HepG2 (cell line): ENCODE measurements at regions not wholly inside any gene's neighbourhood (a gene's known extent, or its start where the extent isn't known, plus 50 kb on each side); places are given as distances from the start of the nearest gene placed in this dataset.

Experiments used
- ATAC-seq: fragments of 200-7000 bp; cut with Tn5 transposase; 3 replicates; pipeline ENCODE4 v1.9.1; 2020; ENCODE audit warnings: mild to moderate bottlenecking, moderate library complexity
- BruUV-seq: library from RNA; stranded (reverse); fragments of 400-500 nt; replicated peaks from 2 replicates; lab custom pipeline; 2021; lab: Mats Ljungman, UMichigan
- CTCF ChIA-PET: fragments of 300-600 bp; formaldehyde crosslinking; extraction: SDS; loops from one replicate; lab custom pipeline; 2021; ENCODE audit warnings: low total read pairs, inconsistent platforms, low intra/inter-chr PET ratio; lab: Yijun Ruan, JAX
- POLR2A ChIA-PET: fragments of 350-600 bp; sonication (Branson Sonifier 250); formaldehyde crosslinking; loops from one replicate; lab custom pipeline; 2020; ENCODE audit warnings: antibody characterized with exemption, inconsistent platforms; lab: Yijun Ruan, JAX
- DNase-seq: peaks from one replicate; pipeline ENCODE4 v3.0.0-alpha.2; 2015; ENCODE audit warnings: low spot score
- FAIRE-seq: peaks from 3 replicates; lab custom pipeline; 2011; peaks lifted over from hg19 to GRCh38; lab: Jason Lieb, UNC
- H2AFZ ChIP-seq: one replicate; pipeline ENCODE4 v1.6.1; 2011; ENCODE audit warnings: low read length, inconsistent platforms
- H3K27ac ChIP-seq: fragments of 300-600 bp; 3 replicates; pipeline ENCODE4 v1.8.0; 2011; ENCODE audit warnings: mixed run types, mild to moderate bottlenecking, mixed read lengths, low read length, inconsistent platforms; ENCODE audit not compliant: insufficient read depth; ENCODE audit errors: extremely low read length
- H3K27me3 ChIP-seq, 2 experiments: fragments of 200-600 bp in 1 of 2; 2 replicates in 1 of 2; 3 replicates in 1 of 2; pipeline versions ENCODE4 v1.6.0 to v1.8.0; 2011; ENCODE audit warnings: low read length in 2 of 2, mild to moderate bottlenecking in 2 of 2, moderate library complexity in 2 of 2, inconsistent platforms in 1 of 2; ENCODE audit not compliant: insufficient read depth in 2 of 2, control insufficient read depth in 1 of 2
- H3K36me3 ChIP-seq, 2 experiments: fragments of 200-600 bp in 1 of 2; replicated peaks in 1 of 2; 2 replicates in 1 of 2; 3 replicates in 1 of 2; pipeline versions ENCODE4 v1.5.1 to v1.8.0; 2011; ENCODE audit warnings: low read length in 2 of 2, inconsistent platforms in 1 of 2; ENCODE audit not compliant: insufficient read depth in 2 of 2, control insufficient read depth in 1 of 2
- H3K4me1 ChIP-seq: 2 replicates; pipeline ENCODE4 v1.5.1; 2012; ENCODE audit warnings: low read length, inconsistent platforms; ENCODE audit not compliant: insufficient read depth
- H3K4me2 ChIP-seq: 2 replicates; pipeline ENCODE4 v1.6.0; 2011; ENCODE audit warnings: low read depth, low read length, inconsistent platforms
- H3K4me3 ChIP-seq, 3 experiments: fragments of 200-600 bp in 1 of 3; sonication (generic), shearing (Covaris generic) in 1 of 3; replicated peaks in 1 of 3; 2 replicates each; pipeline ENCODE4 v1.5.1; 2011 to 2016; ENCODE audit warnings: low read length in 3 of 3, inconsistent platforms in 2 of 3, low read depth in 2 of 3, mild to moderate bottlenecking in 2 of 3, control low read depth in 1 of 3, mixed read lengths in 1 of 3; ENCODE audit not compliant: insufficient read depth in 1 of 3
- H3K79me2 ChIP-seq: one replicate; pipeline ENCODE4 v1.6.1; 2011; ENCODE audit warnings: low read length, inconsistent platforms; ENCODE audit not compliant: insufficient read depth
- H3K9ac ChIP-seq: 2 replicates; pipeline ENCODE4 v1.6.0; 2011; ENCODE audit warnings: mild to moderate bottlenecking, low read depth, low read length, inconsistent platforms; ENCODE audit not compliant: insufficient read depth
- H3K9me3 ChIP-seq: 2 replicates; pipeline ENCODE4 v1.5.1; 2012; ENCODE audit warnings: mild to moderate bottlenecking, low read length
- H4K20me1 ChIP-seq: 2 replicates; pipeline ENCODE4 v1.6.0; 2011; ENCODE audit warnings: inconsistent platforms, mild to moderate bottlenecking, low read length, moderate library complexity; ENCODE audit not compliant: insufficient read depth
- ELF3 ChIP-seq: IDR thresholded peaks from 2 replicates; pipeline ENCODE4 v1.6.1; 2016; ENCODE audit warnings: missing genetic modification reagents, missing compliant biosample characterization
- MTF1 ChIP-seq: sonication (generic); formaldehyde crosslinking; IDR thresholded peaks from 2 replicates; pipeline ENCODE4 v1.5.0; 2020; ENCODE audit warnings: missing genetic modification reagents
- NBN ChIP-seq: fragments of 450-650 bp; conservative IDR thresholded peaks from 2 replicates; pipeline ENCODE4 v1.6.1; 2017
- NFYC ChIP-seq: IDR thresholded peaks from 2 replicates; pipeline ENCODE4 v1.6.1; 2016; ENCODE audit warnings: missing genetic modification reagents, missing compliant biosample characterization
- WGBS: methylation state at CpG from one replicate; pipeline ENCODE4 v1.1.6; 2017; ENCODE audit warnings: low lambda C conversion rate; 5-methylcytosine and 5-hydroxymethylcytosine counted together
- in situ Hi-C: cut with HindIII; loops from 2 replicates; pipeline ENCODE4 v1.10.0; 2017; ENCODE audit warnings: low pct_unique_long_range_greater_than_20kb; ENCODE audit not compliant: extremely low pct_ligation_motif_present
- intact Hi-C: fragments of 100-400 bp; cut with micrococcal nuclease; formaldehyde crosslinking; loops from one replicate; pipeline ENCODE4 v1.10.0; 2022; ENCODE audit not compliant: unreplicated experiment
- TF ChIP-seq, protein P1 (sequence below): fragments of 450-650 bp; IDR thresholded peaks from 2 replicates; pipeline ENCODE4 v1.6.1; 2017; ENCODE audit warnings: mild to moderate bottlenecking
- TF ChIP-seq, protein P2 (sequence below): sonication (generic); formaldehyde crosslinking; IDR thresholded peaks from 2 replicates; pipeline ENCODE4 v1.8.0; 2022; ENCODE audit warnings: mild to moderate bottlenecking, missing genetic modification reagents

DNA sequence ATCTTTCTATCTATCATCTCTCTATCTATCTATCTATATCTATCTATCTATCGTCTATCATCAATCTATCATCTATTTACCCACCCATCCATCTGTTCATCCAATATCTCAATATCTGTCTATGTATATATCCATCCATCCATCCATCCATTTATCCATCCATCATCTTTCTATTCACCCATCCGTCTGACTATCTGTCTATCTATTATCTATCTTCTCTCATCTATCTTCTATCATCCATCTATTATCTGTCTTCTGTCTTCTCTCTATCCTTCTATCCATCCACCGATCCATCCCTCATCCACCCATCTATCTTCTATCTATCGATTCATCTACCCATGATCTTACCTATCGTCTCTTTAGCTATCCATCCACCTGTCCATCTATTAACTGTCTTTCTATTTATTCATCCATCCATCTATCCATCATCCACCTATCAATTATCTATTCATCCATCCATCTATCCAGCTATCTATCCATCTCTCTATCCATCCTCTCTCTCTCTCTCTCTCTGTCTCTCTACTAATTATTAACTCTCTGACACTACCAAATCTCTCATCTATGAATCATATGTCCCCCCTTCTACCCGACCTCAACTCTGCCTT is 89.1 kb downstream of the DHCR7 start:
- Histone ChIP-seq H3K27me3 (peaks cover 2 to 15% of the 10 kb centered on the region in 2 experiments; a peak in 3 of 5 replicates), H4K20me1 (no peaks in the 10 kb centered on the region), H3K9ac (no peak overlapping the region), H3K4me1 (no peaks in the 10 kb centered on the region), H3K4me3 (no peak overlapping the region), H3K79me2 (no peaks in the 10 kb centered on the region), H3K36me3 (no peaks in the 10 kb centered on the region), H3K27ac (no peak overlapping the region), H2AFZ (no peak overlapping the region), H3K4me2 (no peak overlapping the region), H3K9me3 (peaks cover 13% of the 10 kb centered on the region)
- TF ChIP-seq MTF1 (no peak), ELF3 (CRISPR knock-in tag) (no peak), NFYC (no peak), NBN (no peak)
- TF ChIP-seq, protein P1, sequence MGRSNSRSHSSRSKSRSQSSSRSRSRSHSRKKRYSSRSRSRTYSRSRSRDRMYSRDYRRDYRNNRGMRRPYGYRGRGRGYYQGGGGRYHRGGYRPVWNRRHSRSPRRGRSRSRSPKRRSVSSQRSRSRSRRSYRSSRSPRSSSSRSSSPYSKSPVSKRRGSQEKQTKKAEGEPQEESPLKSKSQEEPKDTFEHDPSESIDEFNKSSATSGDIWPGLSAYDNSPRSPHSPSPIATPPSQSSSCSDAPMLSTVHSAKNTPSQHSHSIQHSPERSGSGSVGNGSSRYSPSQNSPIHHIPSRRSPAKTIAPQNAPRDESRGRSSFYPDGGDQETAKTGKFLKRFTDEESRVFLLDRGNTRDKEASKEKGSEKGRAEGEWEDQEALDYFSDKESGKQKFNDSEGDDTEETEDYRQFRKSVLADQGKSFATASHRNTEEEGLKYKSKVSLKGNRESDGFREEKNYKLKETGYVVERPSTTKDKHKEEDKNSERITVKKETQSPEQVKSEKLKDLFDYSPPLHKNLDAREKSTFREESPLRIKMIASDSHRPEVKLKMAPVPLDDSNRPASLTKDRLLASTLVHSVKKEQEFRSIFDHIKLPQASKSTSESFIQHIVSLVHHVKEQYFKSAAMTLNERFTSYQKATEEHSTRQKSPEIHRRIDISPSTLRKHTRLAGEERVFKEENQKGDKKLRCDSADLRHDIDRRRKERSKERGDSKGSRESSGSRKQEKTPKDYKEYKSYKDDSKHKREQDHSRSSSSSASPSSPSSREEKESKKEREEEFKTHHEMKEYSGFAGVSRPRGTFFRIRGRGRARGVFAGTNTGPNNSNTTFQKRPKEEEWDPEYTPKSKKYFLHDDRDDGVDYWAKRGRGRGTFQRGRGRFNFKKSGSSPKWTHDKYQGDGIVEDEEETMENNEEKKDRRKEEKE = no peak
- TF ChIP-seq, protein P2, sequence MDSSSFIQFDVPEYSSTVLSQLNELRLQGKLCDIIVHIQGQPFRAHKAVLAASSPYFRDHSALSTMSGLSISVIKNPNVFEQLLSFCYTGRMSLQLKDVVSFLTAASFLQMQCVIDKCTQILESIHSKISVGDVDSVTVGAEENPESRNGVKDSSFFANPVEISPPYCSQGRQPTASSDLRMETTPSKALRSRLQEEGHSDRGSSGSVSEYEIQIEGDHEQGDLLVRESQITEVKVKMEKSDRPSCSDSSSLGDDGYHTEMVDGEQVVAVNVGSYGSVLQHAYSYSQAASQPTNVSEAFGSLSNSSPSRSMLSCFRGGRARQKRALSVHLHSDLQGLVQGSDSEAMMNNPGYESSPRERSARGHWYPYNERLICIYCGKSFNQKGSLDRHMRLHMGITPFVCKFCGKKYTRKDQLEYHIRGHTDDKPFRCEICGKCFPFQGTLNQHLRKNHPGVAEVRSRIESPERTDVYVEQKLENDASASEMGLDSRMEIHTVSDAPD (CRISPR knock-in tag) = no peak
- POLR2A ChIA-PET = interaction anchor here (0.6 kb wide), 1 partner anchor 30 kb away, joined by 6 read pairs; no protein-coding TSS in a partner anchor
- CTCF ChIA-PET = no interaction called here
- intact Hi-C loops (no loop called here), in situ Hi-C loops (no loop called here)
- FAIRE-seq = no peak
- DNase-seq = no peak
- ATAC-seq = no peak
- BruUV-seq = no TSS peak
- WGBS = 10% methylated on average over 6 of the region's 6 CpGs
